ENCODE measurements at regions not wholly inside any gene's neighbourhood (a gene's known extent, or its start where the extent isn't known, plus 50 kb on each side); places are given as distances from the start of the nearest gene placed in this dataset.

DNA sequence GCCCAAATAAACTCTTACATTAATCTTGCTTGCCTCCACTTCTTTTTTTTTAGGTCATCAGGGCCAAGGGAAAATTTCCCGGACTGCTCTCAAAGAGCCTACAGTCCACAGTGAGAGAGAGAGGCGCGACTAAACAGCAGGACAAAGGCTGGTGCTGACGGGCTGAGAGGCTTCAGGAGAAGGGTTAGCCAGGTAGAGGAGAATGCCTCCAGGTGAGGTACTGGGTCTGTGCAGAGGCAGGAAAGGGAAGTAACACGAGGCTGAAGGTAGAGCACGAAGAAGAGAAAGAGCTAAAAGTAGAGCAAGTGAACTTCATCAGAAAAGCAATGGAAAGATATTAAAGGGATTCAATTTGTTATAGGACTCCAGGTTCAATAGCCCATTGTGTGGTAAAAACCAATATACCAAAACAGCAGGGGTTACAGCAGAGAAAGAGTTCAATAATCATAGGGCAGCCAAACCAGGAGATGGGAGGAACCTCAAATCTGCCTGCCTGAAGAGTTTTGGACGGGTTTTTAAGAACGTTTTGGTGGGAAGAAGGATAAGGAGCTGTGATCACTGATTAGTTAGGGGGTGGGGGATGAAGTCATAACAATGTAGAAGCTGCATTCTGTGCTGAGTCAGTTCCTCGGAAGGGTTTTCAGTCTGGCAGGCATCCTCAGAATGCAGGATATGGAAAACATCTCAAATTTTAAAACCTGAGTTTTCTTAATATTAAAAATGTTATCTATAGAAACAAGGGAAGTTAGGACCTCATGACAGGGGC lies 171.5 kb downstream of the AKR1D1 start:
- TF ChIP-seq POLR2A (IDR thresholded peaks at IDR 0.05; ENCODE audit: low read depth, low read length) (no peak), YY1 (IDR thresholded peaks at IDR 0.05; ENCODE audit: low read depth, low read length) (no peak), CHD2 (IDR thresholded peaks at IDR 0.05; ENCODE audit: borderline replicate concordance, low read depth, low read length) (no peak), ZNF622 (IDR thresholded peaks at IDR 0.05) (no peak), SRF (IDR thresholded peaks at IDR 0.05; ENCODE audit: low read depth in 2 of 2, low read length in 2 of 2) (no peak), ASH2L (IDR thresholded peaks at IDR 0.05; ENCODE audit: borderline replicate concordance, low read depth) (no peak), MYC (IDR thresholded peaks at IDR 0.05; ENCODE audit: insufficient read depth, insufficient read length, insufficient replicate concordance, low read length, severe bottlenecking) (no peak), YBX1 (IDR thresholded peaks at IDR 0.05) (no peak), EGR1 (IDR thresholded peaks at IDR 0.05; ENCODE audit: borderline replicate concordance in 1 of 2, low read depth in 2 of 2, low read length in 2 of 2) (no peak), EP300 (IDR thresholded peaks at IDR 0.05; ENCODE audit: borderline replicate concordance in 1 of 2, control insufficient read depth in 1 of 2, low read depth in 2 of 2, low read length in 2 of 2) (no peak), EZH2 (IDR thresholded peaks at IDR 0.05; ENCODE audit: borderline replicate concordance, control insufficient read depth, low read depth, low read length) (no peak)
- TF ChIP-seq, protein P1, sequence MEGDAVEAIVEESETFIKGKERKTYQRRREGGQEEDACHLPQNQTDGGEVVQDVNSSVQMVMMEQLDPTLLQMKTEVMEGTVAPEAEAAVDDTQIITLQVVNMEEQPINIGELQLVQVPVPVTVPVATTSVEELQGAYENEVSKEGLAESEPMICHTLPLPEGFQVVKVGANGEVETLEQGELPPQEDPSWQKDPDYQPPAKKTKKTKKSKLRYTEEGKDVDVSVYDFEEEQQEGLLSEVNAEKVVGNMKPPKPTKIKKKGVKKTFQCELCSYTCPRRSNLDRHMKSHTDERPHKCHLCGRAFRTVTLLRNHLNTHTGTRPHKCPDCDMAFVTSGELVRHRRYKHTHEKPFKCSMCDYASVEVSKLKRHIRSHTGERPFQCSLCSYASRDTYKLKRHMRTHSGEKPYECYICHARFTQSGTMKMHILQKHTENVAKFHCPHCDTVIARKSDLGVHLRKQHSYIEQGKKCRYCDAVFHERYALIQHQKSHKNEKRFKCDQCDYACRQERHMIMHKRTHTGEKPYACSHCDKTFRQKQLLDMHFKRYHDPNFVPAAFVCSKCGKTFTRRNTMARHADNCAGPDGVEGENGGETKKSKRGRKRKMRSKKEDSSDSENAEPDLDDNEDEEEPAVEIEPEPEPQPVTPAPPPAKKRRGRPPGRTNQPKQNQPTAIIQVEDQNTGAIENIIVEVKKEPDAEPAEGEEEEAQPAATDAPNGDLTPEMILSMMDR (IDR thresholded peaks at IDR 0.05 in 2 of 3, conservative IDR thresholded peaks at IDR 0.05 in 1 of 3; ENCODE audit: control insufficient read depth in 2 of 3, extremely low read depth in 1 of 3, insufficient read depth in 1 of 3, low read depth in 3 of 3, low read length in 3 of 3) = no peak
- TF ChIP-seq, protein P2, sequence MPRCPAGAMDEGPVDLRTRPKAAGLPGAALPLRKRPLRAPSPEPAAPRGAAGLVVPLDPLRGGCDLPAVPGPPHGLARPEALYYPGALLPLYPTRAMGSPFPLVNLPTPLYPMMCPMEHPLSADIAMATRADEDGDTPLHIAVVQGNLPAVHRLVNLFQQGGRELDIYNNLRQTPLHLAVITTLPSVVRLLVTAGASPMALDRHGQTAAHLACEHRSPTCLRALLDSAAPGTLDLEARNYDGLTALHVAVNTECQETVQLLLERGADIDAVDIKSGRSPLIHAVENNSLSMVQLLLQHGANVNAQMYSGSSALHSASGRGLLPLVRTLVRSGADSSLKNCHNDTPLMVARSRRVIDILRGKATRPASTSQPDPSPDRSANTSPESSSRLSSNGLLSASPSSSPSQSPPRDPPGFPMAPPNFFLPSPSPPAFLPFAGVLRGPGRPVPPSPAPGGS (IDR thresholded peaks at IDR 0.05; ENCODE audit: borderline replicate concordance, insufficient read depth, low read depth, low read length, poor library complexity, severe bottlenecking) = no peak
